T-helper 9 cell (primary cell): ENCODE measurements at regions not wholly inside any gene's neighbourhood (a gene's known extent, or its start where the extent isn't known, plus 50 kb on each side); places are given as distances from the start of the nearest gene placed in this dataset.
"Not testable (repeated sequence)": the region's sequence is repeated elsewhere in the genome, so short reads cannot be mapped to it uniquely, and the experiment has no call there.

Experiments used
- DNase-seq: peaks from one replicate; pipeline ENCODE4 v3.0.0-alpha.2; 2020

- no peak for DNase-seq
These were observed 95.9 kb upstream of the DTNBP1 start for GRCh38 chr6:15758631-15759215.

- DNase-seq, result no peak
These were observed 92.7 kb upstream of the DTNBP1 start for GRCh38 chr6:15755526-15755925.

GRCh38 chr6:15754706-15755079 lies 91.9 kb upstream of the DTNBP1 start:
- no peak for DNase-seq

GRCh38 chr6:15754035-15754705 lies 91.3 kb upstream of the DTNBP1 start:
- DNase-seq, result no peak

- no peak for DNase-seq
These were observed 90.0 kb upstream of the DTNBP1 start for GRCh38 chr6:15752820-15753219.

- DNase-seq, result no peak
These were observed 89.0 kb upstream of the DTNBP1 start for GRCh38 chr6:15751721-15752350.

- no peak for DNase-seq
These were observed 85.5 kb upstream of the DTNBP1 start for GRCh38 chr6:15748341-15748740.

- no peak for DNase-seq
These were observed 84.6 kb upstream of the DTNBP1 start for GRCh38 chr6:15747354-15747883.

GRCh38 chr6:15745781-15746180 lies 83.0 kb upstream of the DTNBP1 start:
- DNase-seq, result no peak

GRCh38 chr6:15744818-15745402 lies 82.1 kb upstream of the DTNBP1 start:
- no peak for DNase-seq

GRCh38 chr6:15742013-15742412 lies 79.2 kb upstream of the DTNBP1 start:
- not testable (repeated sequence) for DNase-seq

- no peak for DNase-seq
These were observed 78.6 kb upstream of the DTNBP1 start for GRCh38 chr6:15741405-15741804.

- no peak for DNase-seq
These were observed 77.0 kb upstream of the DTNBP1 start for GRCh38 chr6:15739867-15740266.

- DNase-seq, result no peak
These were observed 76.5 kb upstream of the DTNBP1 start for GRCh38 chr6:15739353-15739752.

GRCh38 chr6:15738195-15738594 lies 75.4 kb upstream of the DTNBP1 start:
- DNase-seq, result not testable (repeated sequence)

GRCh38 chr6:15736297-15736696 lies 73.5 kb upstream of the DTNBP1 start:
- DNase-seq, result no peak

- no peak for DNase-seq
These were observed 72.9 kb upstream of the DTNBP1 start for GRCh38 chr6:15735567-15736265.

- no peak for DNase-seq
These were observed 71.5 kb upstream of the DTNBP1 start for GRCh38 chr6:15734118-15734897.

- DNase-seq, result no peak
These were observed 68.1 kb upstream of the DTNBP1 start for GRCh38 chr6:15730922-15731321.

GRCh38 chr6:15730442-15730841 lies 67.6 kb upstream of the DTNBP1 start:
- DNase-seq, result no peak

- no peak for DNase-seq
These were observed 59.9 kb upstream of the DTNBP1 start for GRCh38 chr6:15722731-15723130.

GRCh38 chr6:15716889-15717288 lies 54.1 kb upstream of the DTNBP1 start:
- DNase-seq, result no peak
